Stimulated activated naive CD8-positive, alpha-beta T cell treated with anti-CD3 and anti-CD28 coated beads, Interleukin-15, Interleukin-2, amounts not matched to agents 100 ng/mL and 50 ng/mL, for 24 hours (primary cell): ENCODE measurements at regions not wholly inside any gene's neighbourhood (a gene's known extent, or its start where the extent isn't known, plus 50 kb on each side); places are given as distances from the start of the nearest gene placed in this dataset.

ENCODE experiments used
- H3K27ac Mint-ChIP-seq: one replicate; pipeline ENCODE4 v1.8.0; 2021; ENCODE audit warnings: mild to moderate bottlenecking, mixed read lengths
- H3K27me3 Mint-ChIP-seq: one replicate; pipeline ENCODE4 v1.8.0; 2021; ENCODE audit warnings: mixed read lengths
- H3K36me3 Mint-ChIP-seq: one replicate; pipeline ENCODE4 v1.8.0; 2021; ENCODE audit warnings: low read depth, mixed read lengths
- H3K4me1 Mint-ChIP-seq: one replicate; pipeline ENCODE4 v1.8.0; 2021; ENCODE audit warnings: low read depth, mixed read lengths
- H3K4me3 Mint-ChIP-seq: one replicate; pipeline ENCODE4 v1.8.0; 2021; ENCODE audit warnings: mild to moderate bottlenecking, mixed read lengths
- H3K9me3 Mint-ChIP-seq: one replicate; pipeline ENCODE4 v1.8.0; 2021; ENCODE audit warnings: mixed read lengths

DNA sequence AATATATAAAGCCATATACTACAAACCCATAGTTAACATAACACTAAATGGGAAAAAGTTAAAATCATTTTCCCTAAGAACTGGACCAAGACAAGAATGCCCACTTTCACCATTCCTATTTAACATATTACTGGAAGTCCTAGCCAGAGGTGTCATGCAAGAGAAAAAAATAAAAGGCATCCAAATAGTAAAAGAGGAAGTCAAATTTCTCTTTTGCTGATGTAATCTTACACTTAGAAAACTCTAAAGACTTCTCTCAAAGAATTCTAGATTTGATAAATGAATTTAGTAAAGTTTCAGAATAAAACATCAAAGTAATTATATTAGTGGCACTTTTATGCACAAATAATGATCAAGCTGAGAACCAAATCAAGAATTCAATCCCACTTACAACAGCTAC lies 678.9 kb upstream of the SLITRK5 start:
- H3K4me1 Mint-ChIP-seq, result no peaks in the 10 kb centered on the region

GRCh38 chr13:87003265-87003664 lies 667.9 kb upstream of the SLITRK5 start:
- Mint-ChIP-seq H3K9me3 (peaks cover 9% of the 10 kb centered on the region), H3K27me3 (no peaks in the 10 kb centered on the region), H3K4me1 (no peaks in the 10 kb centered on the region), H3K36me3 (no peaks in the 10 kb centered on the region), H3K4me3 (no peak overlapping the region), H3K27ac (no peak overlapping the region)

More for the DNA sequence above, 678.9 kb upstream of the SLITRK5 start:
- Mint-ChIP-seq H3K27ac (no peak overlapping the region), H3K27me3 (no peaks in the 10 kb centered on the region), H3K36me3 (no peaks in the 10 kb centered on the region), H3K9me3 (peaks cover 10% of the 10 kb centered on the region), H3K4me3 (no peak overlapping the region)

DNA sequence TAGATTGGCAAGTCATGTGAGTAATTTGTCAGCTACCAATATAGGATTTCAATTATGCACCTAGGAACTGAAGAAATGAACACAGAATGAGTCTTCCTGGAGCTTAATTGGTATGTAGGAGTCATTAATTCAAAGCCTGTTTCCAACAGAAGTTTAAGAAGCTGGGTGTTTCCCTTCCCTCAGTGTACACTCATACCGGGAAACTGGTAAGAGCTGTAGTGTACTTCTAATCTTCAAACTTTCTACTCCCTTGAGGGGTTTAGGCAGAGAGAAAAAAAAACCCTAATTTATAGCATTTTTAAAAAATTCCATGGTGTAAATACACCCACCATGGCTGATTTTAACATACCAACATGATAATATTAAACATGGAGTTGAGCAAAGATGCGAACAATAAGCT lies 665.7 kb upstream of the SLITRK5 start:
- Mint-ChIP-seq H3K4me1 (no peaks in the 10 kb centered on the region), H3K9me3 (peaks cover 10% of the 10 kb centered on the region), H3K27ac (no peak overlapping the region), H3K4me3 (no peak overlapping the region), H3K27me3 (no peaks in the 10 kb centered on the region), H3K36me3 (no peaks in the 10 kb centered on the region)

DNA sequence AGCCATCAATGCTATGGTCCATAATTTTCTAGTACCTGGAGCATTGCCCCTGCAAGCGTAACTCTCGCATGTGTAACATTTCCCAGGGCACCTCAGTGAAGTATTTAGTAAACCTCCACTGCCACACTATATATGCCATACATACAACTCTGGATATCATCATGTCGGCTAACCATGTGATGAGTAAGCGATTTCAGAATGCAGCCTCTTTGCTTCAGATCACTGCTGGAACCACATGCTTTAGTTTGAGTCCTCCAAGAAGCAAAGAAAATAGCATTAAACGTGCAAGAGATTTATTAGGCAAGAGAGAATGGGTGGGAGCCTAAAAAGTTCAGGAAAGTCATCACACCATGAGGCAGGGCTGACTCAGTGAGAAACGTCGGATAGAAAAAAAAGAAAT lies 635.6 kb upstream of the SLITRK5 start:
- H3K4me3 Mint-ChIP-seq, result no peak overlapping the region
- no peaks in the 10 kb centered on the region for H3K27me3 Mint-ChIP-seq
- H3K36me3 Mint-ChIP-seq, result no peaks in the 10 kb centered on the region
- peaks cover 14% of the 10 kb centered on the region for H3K9me3 Mint-ChIP-seq
- no peak overlapping the region for H3K27ac Mint-ChIP-seq
- H3K4me1 Mint-ChIP-seq, result no peaks in the 10 kb centered on the region

DNA sequence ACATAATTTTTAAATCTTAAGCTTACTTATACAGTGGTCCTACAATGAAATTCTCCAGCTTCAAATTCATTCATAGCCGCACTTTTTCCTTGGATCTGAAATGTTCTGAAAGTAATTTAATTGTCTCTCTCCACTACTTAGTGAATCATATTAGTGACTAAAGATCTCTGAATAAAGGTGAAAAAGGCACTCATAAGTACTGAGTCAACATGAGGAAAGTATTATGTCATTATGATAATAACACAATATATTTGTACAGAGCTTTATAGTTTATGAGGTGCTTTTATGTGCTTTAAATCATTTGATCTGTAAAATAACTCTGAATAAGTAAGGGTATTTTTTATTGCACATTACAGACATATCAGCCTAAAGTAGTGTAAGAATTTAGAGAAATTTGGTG lies 628.2 kb upstream of the SLITRK5 start:
- Mint-ChIP-seq H3K9me3 (peaks cover 15% of the 10 kb centered on the region), H3K4me1 (no peaks in the 10 kb centered on the region), H3K27ac (no peak overlapping the region), H3K4me3 (no peak overlapping the region), H3K36me3 (no peaks in the 10 kb centered on the region), H3K27me3 (no peaks in the 10 kb centered on the region)

DNA sequence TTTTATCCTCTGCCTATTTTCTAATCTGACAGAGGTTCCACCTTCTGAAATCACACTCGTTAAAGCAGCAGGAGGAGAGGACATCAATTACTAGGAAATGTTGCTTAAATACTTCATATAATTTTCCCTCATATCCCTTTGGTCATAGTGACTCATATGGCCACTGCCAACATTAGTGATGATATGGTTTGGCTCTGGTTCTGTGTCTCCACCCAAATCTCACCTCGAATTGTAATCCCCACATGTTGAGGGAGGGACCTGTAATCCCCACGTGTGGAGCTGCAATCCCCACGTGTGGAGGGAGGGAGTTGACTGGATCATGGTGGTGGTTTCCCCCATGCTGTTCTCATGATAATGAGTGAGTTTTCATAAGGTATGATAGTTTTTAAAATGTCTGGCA lies 618.4 kb upstream of the SLITRK5 start:
- Mint-ChIP-seq H3K27ac (no peak overlapping the region), H3K36me3 (no peaks in the 10 kb centered on the region), H3K9me3 (peaks cover 17% of the 10 kb centered on the region), H3K4me3 (no peak overlapping the region), H3K27me3 (no peaks in the 10 kb centered on the region), H3K4me1 (no peaks in the 10 kb centered on the region)

DNA sequence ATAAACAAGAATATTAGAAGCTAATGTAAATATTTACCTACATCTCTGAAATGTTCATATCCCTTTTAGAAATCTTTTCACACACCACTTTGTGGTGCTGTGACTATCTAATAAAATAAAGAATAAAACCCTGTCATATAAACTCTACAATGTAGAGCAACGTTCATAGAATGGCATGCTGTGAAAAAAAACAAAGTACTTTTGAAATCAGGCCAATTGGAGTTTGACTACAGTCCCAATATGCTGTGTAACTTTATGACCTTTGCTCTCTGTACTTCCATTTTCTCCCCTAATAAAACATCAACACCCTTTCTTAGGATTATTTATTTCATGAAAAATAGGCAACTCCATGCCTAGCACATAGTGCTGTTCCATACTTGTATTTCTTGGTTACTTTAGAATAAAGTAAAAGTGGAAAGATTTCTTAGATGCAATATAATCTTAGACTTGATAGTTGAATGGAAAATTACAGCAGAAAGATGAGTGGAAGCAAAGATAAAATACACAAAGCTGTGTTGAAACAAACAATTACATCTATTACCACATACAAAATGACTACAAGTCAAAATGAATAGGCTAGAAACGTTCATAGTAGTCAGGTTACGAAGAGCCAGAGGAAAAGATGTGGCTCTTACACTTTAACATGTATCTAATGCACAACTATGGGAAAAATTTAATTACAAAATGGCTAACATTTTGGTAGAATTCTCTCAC lies 613.2 kb upstream of the SLITRK5 start:
- H3K27me3 Mint-ChIP-seq, result no peaks in the 10 kb centered on the region
- no peaks in the 10 kb centered on the region for H3K36me3 Mint-ChIP-seq
- no peaks in the 10 kb centered on the region for H3K4me1 Mint-ChIP-seq
- no peak overlapping the region for H3K4me3 Mint-ChIP-seq
- H3K27ac Mint-ChIP-seq, result no peak overlapping the region
- peaks cover 8% of the 10 kb centered on the region for H3K9me3 Mint-ChIP-seq

GRCh38 chr13:87058786-87059329 lies 612.3 kb upstream of the SLITRK5 start:
- H3K9me3 Mint-ChIP-seq, result peaks cover 4% of the 10 kb centered on the region
- H3K27me3 Mint-ChIP-seq, result no peaks in the 10 kb centered on the region
- no peaks in the 10 kb centered on the region for H3K36me3 Mint-ChIP-seq
- H3K4me1 Mint-ChIP-seq, result no peaks in the 10 kb centered on the region
- no peak overlapping the region for H3K27ac Mint-ChIP-seq
- no peak overlapping the region for H3K4me3 Mint-ChIP-seq

DNA sequence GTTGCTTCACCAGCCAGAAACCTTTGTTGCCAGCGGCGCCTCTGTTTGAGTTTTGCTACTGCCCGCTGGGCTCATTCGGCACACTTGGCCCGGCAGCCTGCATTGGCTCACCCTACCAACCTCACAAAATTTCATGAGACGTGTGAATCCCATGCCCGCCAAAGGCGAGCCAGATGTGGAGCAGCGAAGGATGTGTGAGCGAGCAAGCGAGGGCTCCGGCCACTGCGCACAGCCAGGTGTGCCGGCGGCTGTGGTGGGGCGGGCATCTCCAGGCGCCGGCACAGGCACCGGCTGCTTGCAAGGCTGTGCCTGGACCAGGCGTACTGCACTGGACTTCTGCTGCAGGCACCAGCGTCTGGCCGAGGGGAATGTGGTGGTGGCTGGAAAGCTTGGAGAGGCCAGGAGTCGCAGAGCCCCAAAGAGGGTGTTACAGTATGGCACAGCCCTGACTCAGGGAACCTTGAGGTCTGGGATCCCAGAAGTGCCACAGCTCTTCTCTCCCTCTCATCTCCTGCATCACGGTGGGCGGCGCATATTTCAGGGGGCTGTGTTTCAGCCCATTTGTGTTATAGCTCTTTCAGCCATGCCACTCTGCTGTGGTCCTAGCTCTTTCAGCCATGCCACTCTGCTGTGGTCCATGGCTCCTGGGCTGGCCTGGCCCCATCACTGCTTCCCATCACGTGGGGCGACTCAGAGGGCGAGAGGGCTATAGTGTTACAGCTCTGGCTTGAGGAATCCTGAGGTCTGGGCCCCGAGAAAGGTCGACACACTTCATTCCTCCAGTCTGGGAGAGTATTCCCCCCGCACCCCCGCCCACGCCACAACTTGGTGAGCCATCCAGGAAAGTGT lies 592.0 kb upstream of the SLITRK5 start:
- Mint-ChIP-seq H3K27me3 (no peaks in the 10 kb centered on the region), H3K4me1 (no peaks in the 10 kb centered on the region), H3K27ac (no peak overlapping the region), H3K36me3 (no peaks in the 10 kb centered on the region), H3K9me3 (peaks cover 11% of the 10 kb centered on the region), H3K4me3 (no peak overlapping the region)

- H3K9me3 Mint-ChIP-seq, result peaks cover 16% of the 10 kb centered on the region
- H3K27me3 Mint-ChIP-seq, result no peaks in the 10 kb centered on the region
- H3K4me3 Mint-ChIP-seq, result no peak overlapping the region
- H3K36me3 Mint-ChIP-seq, result no peaks in the 10 kb centered on the region
- H3K4me1 Mint-ChIP-seq, result no peaks in the 10 kb centered on the region
- H3K27ac Mint-ChIP-seq, result no peak overlapping the region
These were observed 590.9 kb upstream of the SLITRK5 start for GRCh38 chr13:87080100-87080779.

DNA sequence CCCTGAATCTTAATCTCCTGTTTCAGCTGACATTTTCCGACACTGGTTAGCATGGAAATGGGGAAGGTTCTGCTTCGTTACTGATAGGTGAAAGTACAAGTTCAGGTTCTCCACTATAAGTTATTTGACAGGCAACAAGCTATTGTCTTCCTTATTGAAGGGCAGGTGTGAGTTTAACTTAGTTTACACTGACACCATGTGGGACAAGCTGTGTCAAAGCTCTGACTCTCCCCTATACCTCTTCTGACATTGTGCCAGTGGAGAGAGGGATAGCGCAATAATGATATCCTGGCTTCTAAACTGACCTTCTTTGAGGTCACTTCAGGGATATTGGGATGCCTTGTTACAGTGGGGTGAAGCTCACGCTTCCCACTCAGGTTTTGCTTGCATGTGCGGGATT lies 587.0 kb upstream of the SLITRK5 start:
- no peaks in the 10 kb centered on the region for H3K36me3 Mint-ChIP-seq
- peaks cover 16% of the 10 kb centered on the region for H3K9me3 Mint-ChIP-seq
- no peak overlapping the region for H3K27ac Mint-ChIP-seq
- no peaks in the 10 kb centered on the region for H3K4me1 Mint-ChIP-seq
- no peaks in the 10 kb centered on the region for H3K27me3 Mint-ChIP-seq
- H3K4me3 Mint-ChIP-seq, result no peak overlapping the region

- H3K27ac Mint-ChIP-seq, result no peak overlapping the region
- H3K4me3 Mint-ChIP-seq, result no peak overlapping the region
- peaks cover 12% of the 10 kb centered on the region for H3K9me3 Mint-ChIP-seq
- H3K36me3 Mint-ChIP-seq, result no peaks in the 10 kb centered on the region
- H3K4me1 Mint-ChIP-seq, result no peaks in the 10 kb centered on the region
- no peaks in the 10 kb centered on the region for H3K27me3 Mint-ChIP-seq
These were observed 583.4 kb upstream of the SLITRK5 start for GRCh38 chr13:87087741-87088140.

DNA sequence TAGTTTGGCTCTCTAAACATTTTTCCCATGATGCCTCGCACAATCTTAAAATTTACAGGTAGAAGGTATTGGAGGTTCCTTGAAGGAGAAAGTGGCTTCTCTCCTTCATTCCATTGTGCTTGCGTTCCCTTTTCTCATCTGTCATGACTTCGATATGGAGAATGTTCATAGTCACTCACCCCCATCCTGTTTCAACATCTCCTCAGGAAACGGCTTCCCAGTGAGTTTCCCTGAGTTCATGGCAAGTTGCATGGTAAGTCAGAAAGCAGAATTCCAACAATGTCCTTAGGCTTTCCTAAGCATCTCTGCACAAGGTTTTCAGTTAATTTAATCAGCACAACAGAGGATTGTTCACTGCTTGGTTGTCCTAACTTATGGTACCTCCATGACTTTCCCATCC lies 581.8 kb upstream of the SLITRK5 start:
- no peaks in the 10 kb centered on the region for H3K27me3 Mint-ChIP-seq
- peaks cover 3% of the 10 kb centered on the region for H3K9me3 Mint-ChIP-seq
- H3K27ac Mint-ChIP-seq, result no peak overlapping the region
- H3K36me3 Mint-ChIP-seq, result no peaks in the 10 kb centered on the region
- no peaks in the 10 kb centered on the region for H3K4me1 Mint-ChIP-seq
- H3K4me3 Mint-ChIP-seq, result no peak overlapping the region

GRCh38 chr13:87093399-87093798 lies 577.8 kb upstream of the SLITRK5 start:
- H3K27ac Mint-ChIP-seq, result no peak overlapping the region

GRCh38 chr13:87094646-87095045 lies 576.5 kb upstream of the SLITRK5 start:
- H3K4me3 Mint-ChIP-seq, result no peak overlapping the region
- no peak overlapping the region for H3K27ac Mint-ChIP-seq
- H3K9me3 Mint-ChIP-seq, result no peaks in the 10 kb centered on the region
- no peaks in the 10 kb centered on the region for H3K27me3 Mint-ChIP-seq
- H3K4me1 Mint-ChIP-seq, result no peaks in the 10 kb centered on the region
- no peaks in the 10 kb centered on the region for H3K36me3 Mint-ChIP-seq

More at GRCh38 chr13:87093399-87093798, 577.8 kb upstream of the SLITRK5 start:
- H3K27me3 Mint-ChIP-seq, result no peaks in the 10 kb centered on the region
- no peaks in the 10 kb centered on the region for H3K36me3 Mint-ChIP-seq
- no peaks in the 10 kb centered on the region for H3K9me3 Mint-ChIP-seq
- no peak overlapping the region for H3K4me3 Mint-ChIP-seq
- no peaks in the 10 kb centered on the region for H3K4me1 Mint-ChIP-seq
